ENCODE measurements at regions not wholly inside any gene's neighbourhood (a gene's known extent, or its start where the extent isn't known, plus 50 kb on each side); places are given as distances from the start of the nearest gene placed in this dataset.

DNA sequence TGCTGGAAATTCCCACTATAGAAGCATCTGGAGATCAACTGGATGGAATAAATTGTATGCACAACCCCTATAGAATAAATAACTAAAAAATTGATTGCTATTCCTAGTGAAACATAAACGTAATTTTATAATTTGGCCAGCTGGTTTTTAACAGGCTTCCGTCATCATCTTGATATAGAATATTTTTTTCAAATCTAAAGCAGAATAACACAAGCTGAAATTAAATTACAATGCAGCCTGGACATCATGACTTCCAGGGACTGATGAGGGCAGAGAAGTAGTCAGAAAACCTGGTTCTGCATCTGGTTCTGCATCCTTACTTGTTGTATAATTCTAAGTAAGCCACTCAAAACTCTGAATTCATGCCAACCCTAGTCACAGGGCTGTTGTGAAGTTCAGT, 146.1 kb downstream of the MEX3B start:
- H3K36me3 ChIP-seq (ENCODE audit: control insufficient read depth, insufficient read depth, low read length), result no peaks in the 10 kb centered on the region
- WGBS, 2 experiments (ENCODE audit: insufficient coverage in 2 of 2), result no CpG with 5 or more reads among the region's 2 CpGs
- no peak overlapping the region for H3K4me3 ChIP-seq (ENCODE audit: extremely low read depth, insufficient read depth, low read length, poor library complexity, severe bottlenecking)
- H3K4me1 ChIP-seq (ENCODE audit: control insufficient read depth, insufficient read depth, low read length, poor library complexity, severe bottlenecking), result peaks cover 10% of the 10 kb centered on the region
- no peak overlapping the region for H3K27ac ChIP-seq (ENCODE audit: low read depth, low read length, severe bottlenecking)
- no peaks in the 10 kb centered on the region for H3K9me3 ChIP-seq (ENCODE audit: control insufficient read depth, low read length)

DNA sequence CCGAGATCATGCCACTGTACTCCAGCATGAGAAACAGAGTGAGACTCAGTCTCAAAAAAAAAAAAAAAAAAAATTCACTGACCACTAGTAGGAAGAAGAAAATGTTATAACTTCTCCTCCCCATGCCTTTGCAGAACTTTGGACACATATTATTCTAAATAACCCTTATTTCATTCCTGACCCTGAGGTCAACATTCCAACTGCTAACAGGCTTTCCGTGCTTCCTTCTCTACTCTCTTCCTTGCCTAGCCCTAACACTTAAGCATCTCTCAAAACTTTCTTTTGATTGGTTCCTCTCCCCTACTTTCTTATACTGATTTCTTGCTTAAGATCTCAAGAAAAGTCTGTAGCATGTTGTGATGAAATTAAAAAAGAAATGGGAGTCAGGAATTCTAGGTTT, 146.8 kb downstream of the MEX3B start:
- Histone ChIP-seq H3K4me3 (ENCODE audit: extremely low read depth, insufficient read depth, low read length, poor library complexity, severe bottlenecking) (no peak overlapping the region), H3K36me3 (ENCODE audit: control insufficient read depth, insufficient read depth, low read length) (no peaks in the 10 kb centered on the region), H3K27ac (ENCODE audit: low read depth, low read length, severe bottlenecking) (no peak overlapping the region), H3K4me1 (ENCODE audit: control insufficient read depth, insufficient read depth, low read length, poor library complexity, severe bottlenecking) (peaks cover 10% of the 10 kb centered on the region), H3K9me3 (ENCODE audit: control insufficient read depth, low read length) (no peaks in the 10 kb centered on the region)
- 95 to 100% methylated on average over 1 to 2 of the region's 2 CpGs for WGBS, 2 experiments (ENCODE audit: insufficient coverage in 2 of 2)

DNA sequence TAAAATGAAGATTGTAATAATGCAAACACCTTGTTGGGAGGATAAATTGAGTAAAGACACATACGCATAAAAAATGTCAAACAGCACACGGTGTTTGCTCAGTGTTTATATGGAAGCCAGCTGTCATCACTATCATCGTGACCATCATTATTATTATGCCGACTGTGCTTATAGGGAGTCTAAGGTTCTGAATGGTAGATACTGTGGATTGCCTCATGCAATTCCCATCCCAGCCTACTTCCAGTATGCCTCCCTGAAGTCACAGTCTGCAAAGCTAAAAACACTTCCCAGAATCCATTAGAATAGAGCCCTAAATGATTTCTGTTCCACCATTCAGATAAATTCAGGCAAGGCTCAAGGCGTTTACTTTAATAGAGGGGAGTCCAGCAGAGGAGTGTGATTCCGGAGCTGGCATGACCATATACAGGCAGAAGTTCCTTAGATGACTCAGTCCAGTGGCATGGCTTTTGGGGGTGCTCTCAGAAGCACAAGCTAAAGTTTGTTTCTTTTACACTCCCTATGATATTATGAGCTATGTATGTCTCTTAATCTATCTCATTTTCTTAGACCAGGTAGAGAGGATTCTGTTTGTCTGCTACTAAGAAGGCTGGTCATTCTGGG, 148.7 kb downstream of the MEX3B start:
- no peaks in the 10 kb centered on the region for H3K9me3 ChIP-seq (ENCODE audit: control insufficient read depth, low read length)
- WGBS, 2 experiments (ENCODE audit: insufficient coverage in 2 of 2), result 79 to 93% methylated on average over 2 to 5 of the region's 6 CpGs
- no peak overlapping the region for H3K4me3 ChIP-seq (ENCODE audit: extremely low read depth, insufficient read depth, low read length, poor library complexity, severe bottlenecking)
- peaks cover 10% of the 10 kb centered on the region for H3K4me1 ChIP-seq (ENCODE audit: control insufficient read depth, insufficient read depth, low read length, poor library complexity, severe bottlenecking)
- no peak overlapping the region for H3K27ac ChIP-seq (ENCODE audit: low read depth, low read length, severe bottlenecking)
- H3K36me3 ChIP-seq (ENCODE audit: control insufficient read depth, insufficient read depth, low read length), result no peaks in the 10 kb centered on the region

DNA sequence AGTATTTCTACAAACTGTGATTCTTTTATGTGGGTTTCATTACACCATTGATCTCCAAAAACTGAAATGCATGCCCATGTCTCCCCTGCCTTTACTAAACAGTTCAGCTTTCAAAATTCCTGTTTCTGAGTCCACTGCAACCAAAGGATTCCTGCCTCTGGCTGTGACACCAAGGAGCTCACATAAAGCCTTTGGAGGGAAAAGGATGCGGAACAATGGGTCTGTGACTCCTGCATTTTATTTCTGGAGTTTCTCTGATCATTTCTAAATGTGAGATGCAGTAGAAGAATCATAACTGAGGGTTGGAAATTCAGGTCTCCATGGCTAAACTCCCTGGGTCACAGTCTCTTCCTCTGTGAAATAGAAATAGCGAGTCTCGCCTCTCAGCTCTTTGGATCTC, 149.5 kb downstream of the MEX3B start:
- H3K36me3 ChIP-seq (ENCODE audit: control insufficient read depth, insufficient read depth, low read length), result no peaks in the 10 kb centered on the region
- no peak overlapping the region for H3K4me3 ChIP-seq (ENCODE audit: extremely low read depth, insufficient read depth, low read length, poor library complexity, severe bottlenecking)
- WGBS, 2 experiments (ENCODE audit: insufficient coverage in 2 of 2), result 92% methylated on average over 3 of the region's 3 CpGs; no CpG with 5 or more reads in 1 of the 2 experiments
- H3K9me3 ChIP-seq (ENCODE audit: control insufficient read depth, low read length), result no peaks in the 10 kb centered on the region
- no peak overlapping the region for H3K27ac ChIP-seq (ENCODE audit: low read depth, low read length, severe bottlenecking)
- H3K4me1 ChIP-seq (ENCODE audit: control insufficient read depth, insufficient read depth, low read length, poor library complexity, severe bottlenecking), result peaks cover 10% of the 10 kb centered on the region

DNA sequence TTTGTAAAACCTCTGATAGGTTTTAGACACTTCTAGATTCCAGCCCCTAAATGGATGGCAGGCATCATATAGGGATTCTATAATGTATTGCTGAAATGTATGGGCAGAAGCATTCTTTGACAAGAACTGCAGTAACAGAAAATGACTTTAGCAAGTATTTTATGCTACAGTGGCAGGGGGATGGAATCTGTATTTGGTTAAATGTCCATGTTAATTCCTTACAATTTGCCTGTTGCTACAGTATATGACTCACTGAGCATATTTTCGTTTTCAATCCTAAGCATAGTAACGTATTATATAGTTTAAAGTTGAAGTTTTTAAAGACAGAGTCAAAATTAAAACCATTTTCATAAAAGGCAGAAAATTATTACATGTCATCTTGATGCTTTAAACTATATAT, 150.1 kb downstream of the MEX3B start:
- Histone ChIP-seq H3K9me3 (ENCODE audit: control insufficient read depth, low read length) (no peaks in the 10 kb centered on the region), H3K27ac (ENCODE audit: low read depth, low read length, severe bottlenecking) (no peak overlapping the region), H3K36me3 (ENCODE audit: control insufficient read depth, insufficient read depth, low read length) (no peaks in the 10 kb centered on the region), H3K4me1 (ENCODE audit: control insufficient read depth, insufficient read depth, low read length, poor library complexity, severe bottlenecking) (peaks cover 10% of the 10 kb centered on the region), H3K4me3 (ENCODE audit: extremely low read depth, insufficient read depth, low read length, poor library complexity, severe bottlenecking) (no peak overlapping the region)
- WGBS, 2 experiments (ENCODE audit: insufficient coverage in 2 of 2), result no CpG with 5 or more reads among the region's 2 CpGs

DNA sequence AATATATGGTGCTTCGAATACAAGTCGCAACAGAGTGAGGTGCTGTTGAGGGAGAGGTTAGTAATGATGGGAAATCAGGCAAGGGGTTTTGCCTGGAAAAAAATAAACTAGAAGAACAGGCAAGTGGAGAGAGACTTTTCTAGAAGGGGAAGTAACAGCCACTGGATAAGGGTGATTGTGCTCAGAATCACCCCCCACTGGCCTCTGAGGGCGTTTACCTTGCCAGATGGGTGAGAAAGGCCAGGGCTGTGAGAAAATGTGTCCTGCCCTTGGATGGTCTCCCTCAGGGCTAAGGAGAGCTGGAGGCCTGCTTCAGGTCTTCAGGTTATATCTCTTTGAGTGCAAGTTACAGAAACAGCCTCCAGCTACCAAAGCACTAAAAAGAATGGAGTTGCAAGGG, 151.8 kb downstream of the MEX3B start:
- Histone ChIP-seq H3K4me1 (ENCODE audit: control insufficient read depth, insufficient read depth, low read length, poor library complexity, severe bottlenecking) (peaks cover 10% of the 10 kb centered on the region), H3K4me3 (ENCODE audit: extremely low read depth, insufficient read depth, low read length, poor library complexity, severe bottlenecking) (no peak overlapping the region), H3K36me3 (ENCODE audit: control insufficient read depth, insufficient read depth, low read length) (no peaks in the 10 kb centered on the region), H3K9me3 (ENCODE audit: control insufficient read depth, low read length) (no peaks in the 10 kb centered on the region), H3K27ac (ENCODE audit: low read depth, low read length, severe bottlenecking) (no peak overlapping the region)
- WGBS, 2 experiments (ENCODE audit: insufficient coverage in 2 of 2), result 83 to 94% methylated on average over 2 to 3 of the region's 3 CpGs

DNA sequence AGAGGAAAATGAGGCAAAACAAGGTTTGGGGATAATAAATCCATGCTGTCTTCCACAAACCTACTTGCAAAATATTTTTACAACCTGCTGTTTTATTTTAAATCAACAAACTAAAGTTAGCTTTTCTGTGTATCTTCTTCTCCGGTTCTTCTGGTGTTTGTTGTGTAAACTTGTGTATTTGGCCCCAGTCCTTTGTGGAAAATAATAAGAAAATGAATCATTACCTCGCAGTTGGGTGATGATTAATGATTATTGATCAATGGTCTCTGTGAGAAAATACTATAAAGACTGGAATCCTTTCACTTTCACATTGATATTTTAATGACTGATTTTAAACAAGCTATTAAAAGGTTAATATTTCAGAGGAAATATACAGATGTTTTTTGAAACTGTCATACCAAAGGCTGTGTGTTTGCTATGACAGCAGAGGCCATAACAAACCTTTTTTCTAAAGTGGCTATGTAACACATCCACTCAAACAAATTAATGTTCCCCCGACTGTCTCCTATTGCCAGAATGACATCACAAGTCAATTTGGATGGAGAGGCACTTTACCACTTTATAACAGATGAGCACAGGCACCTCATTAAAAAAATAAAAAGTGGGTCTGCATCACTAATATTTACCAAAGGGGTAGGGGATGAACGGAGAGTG, 152.5 kb downstream of the MEX3B start:
- Histone ChIP-seq H3K9me3 (ENCODE audit: control insufficient read depth, low read length) (no peaks in the 10 kb centered on the region), H3K27ac (ENCODE audit: low read depth, low read length, severe bottlenecking) (no peak overlapping the region), H3K4me3 (ENCODE audit: extremely low read depth, insufficient read depth, low read length, poor library complexity, severe bottlenecking) (no peak overlapping the region), H3K36me3 (ENCODE audit: control insufficient read depth, insufficient read depth, low read length) (no peaks in the 10 kb centered on the region), H3K4me1 (ENCODE audit: control insufficient read depth, insufficient read depth, low read length, poor library complexity, severe bottlenecking) (peaks cover 10% of the 10 kb centered on the region)
- WGBS, 2 experiments (ENCODE audit: insufficient coverage in 2 of 2), result 100% methylated on average over 1 of the region's 4 CpGs

DNA sequence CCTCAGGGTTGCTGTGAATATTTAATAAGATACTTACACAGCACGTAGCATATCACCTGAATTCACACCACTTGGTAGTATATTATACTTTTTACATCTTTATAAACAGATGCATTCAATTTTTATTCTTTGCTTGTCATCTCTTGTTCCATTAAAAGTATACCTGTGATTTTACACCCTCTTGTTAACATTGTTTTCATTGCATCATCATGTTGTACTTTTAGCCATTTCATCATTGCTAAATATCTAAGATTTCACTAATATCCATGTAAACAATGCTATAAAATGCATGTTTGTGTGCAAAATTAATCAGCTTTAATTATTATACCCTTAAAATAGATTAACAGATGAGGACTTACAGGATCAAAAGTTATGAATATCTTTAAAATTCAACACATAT, 155.3 kb downstream of the MEX3B start:
- Histone ChIP-seq H3K36me3 (ENCODE audit: control insufficient read depth, insufficient read depth, low read length) (no peaks in the 10 kb centered on the region), H3K9me3 (ENCODE audit: control insufficient read depth, low read length) (no peaks in the 10 kb centered on the region), H3K4me1 (ENCODE audit: control insufficient read depth, insufficient read depth, low read length, poor library complexity, severe bottlenecking) (no peaks in the 10 kb centered on the region), H3K4me3 (ENCODE audit: extremely low read depth, insufficient read depth, low read length, poor library complexity, severe bottlenecking) (no peak overlapping the region), H3K27ac (ENCODE audit: low read depth, low read length, severe bottlenecking) (no peak overlapping the region)
- no CpG with 5 or more reads among the region's 1 CpG for WGBS, 2 experiments (ENCODE audit: insufficient coverage in 2 of 2)

DNA sequence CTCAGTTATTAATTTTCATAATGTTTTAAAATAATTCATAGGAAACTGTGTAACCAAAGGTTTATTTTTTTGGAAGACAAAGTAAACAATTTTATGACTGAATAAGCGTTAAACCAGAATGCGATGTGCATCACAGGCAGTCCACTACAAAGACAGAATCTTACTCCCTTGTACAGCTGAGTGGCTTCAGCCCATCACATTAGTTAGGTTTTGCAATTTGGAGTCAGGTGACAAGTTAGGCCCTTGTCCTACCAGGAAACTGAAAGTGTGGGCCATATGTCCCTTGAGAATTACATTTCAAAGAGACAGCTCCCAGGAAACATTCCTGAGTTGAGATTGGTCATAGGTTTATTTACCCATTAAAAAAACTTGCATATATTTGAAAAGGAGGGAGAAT, 156.3 kb downstream of the MEX3B start:
- 100% methylated on average over 2 of the region's 2 CpGs; no CpG with 5 or more reads in 1 of the 2 experiments for WGBS, 2 experiments (ENCODE audit: insufficient coverage in 2 of 2)

DNA sequence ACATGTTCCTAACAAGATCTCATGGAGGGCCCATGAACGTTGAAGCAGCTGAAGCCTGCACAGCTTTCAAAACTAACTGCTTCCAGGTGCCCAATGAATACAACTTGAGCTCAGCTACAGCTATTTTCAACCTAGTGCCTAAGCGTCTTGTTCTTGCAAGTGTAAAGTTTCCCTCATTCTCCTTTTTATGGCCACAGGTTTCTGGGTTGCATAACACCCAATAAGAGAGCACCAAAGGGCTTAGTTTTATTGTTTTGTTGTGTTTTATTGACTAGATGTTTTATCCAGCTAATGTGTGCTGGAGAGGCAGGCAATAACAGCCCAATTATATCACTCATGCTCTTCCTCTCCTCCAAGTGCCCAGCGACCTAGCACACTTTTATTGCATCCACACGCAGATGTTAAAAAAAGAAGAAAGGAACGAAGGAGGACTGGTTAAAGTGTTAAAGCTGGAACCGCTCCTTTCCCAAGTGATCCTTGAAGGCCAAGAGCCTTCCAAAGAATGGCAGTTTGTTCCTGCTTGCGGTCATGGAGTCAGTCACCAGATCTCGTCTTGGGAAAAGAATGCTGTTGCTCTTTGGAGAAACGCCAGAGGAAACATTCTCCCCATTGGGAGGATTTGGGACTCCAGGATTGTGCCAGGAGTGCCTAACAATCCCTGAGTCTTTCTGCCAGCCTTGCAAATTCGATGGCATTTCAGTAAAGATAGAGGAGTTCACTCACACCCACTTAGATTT, 156.9 kb downstream of the MEX3B start:
- H3K27ac ChIP-seq (ENCODE audit: low read depth, low read length, severe bottlenecking), result no peak overlapping the region
- no peaks in the 10 kb centered on the region for H3K4me1 ChIP-seq (ENCODE audit: control insufficient read depth, insufficient read depth, low read length, poor library complexity, severe bottlenecking)
- H3K9me3 ChIP-seq (ENCODE audit: control insufficient read depth, low read length), result no peaks in the 10 kb centered on the region
- no peak overlapping the region for H3K4me3 ChIP-seq (ENCODE audit: extremely low read depth, insufficient read depth, low read length, poor library complexity, severe bottlenecking)
- 82 to 94% methylated on average over 7 of the region's 10 CpGs for WGBS, 2 experiments (ENCODE audit: insufficient coverage in 2 of 2)
- H3K36me3 ChIP-seq (ENCODE audit: control insufficient read depth, insufficient read depth, low read length), result no peaks in the 10 kb centered on the region

More for the DNA sequence above, 156.3 kb downstream of the MEX3B start:
- no peaks in the 10 kb centered on the region for H3K9me3 ChIP-seq (ENCODE audit: control insufficient read depth, low read length)
- H3K27ac ChIP-seq (ENCODE audit: low read depth, low read length, severe bottlenecking), result no peak overlapping the region
- no peak overlapping the region for H3K4me3 ChIP-seq (ENCODE audit: extremely low read depth, insufficient read depth, low read length, poor library complexity, severe bottlenecking)
- no peaks in the 10 kb centered on the region for H3K36me3 ChIP-seq (ENCODE audit: control insufficient read depth, insufficient read depth, low read length)
- no peaks in the 10 kb centered on the region for H3K4me1 ChIP-seq (ENCODE audit: control insufficient read depth, insufficient read depth, low read length, poor library complexity, severe bottlenecking)

DNA sequence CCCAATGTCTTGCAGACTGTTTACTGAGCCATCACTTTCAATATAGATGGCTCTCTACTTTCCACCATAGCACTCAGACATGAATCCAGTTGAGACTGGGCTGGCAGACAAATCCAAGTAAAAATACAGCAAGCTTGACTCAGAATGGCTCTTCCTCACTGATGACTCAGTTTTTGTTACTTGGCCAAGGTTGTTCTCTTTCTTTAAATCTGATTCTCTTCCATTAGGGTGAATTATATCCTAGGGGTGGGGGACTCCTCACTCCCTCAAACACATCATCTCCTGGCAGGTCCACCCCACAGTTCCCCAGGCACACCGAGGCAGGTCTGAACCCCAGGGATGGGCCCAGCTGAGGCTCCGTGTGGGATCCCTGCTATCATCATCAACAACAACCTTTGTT, 157.9 kb downstream of the MEX3B start:
- no peak overlapping the region for H3K4me3 ChIP-seq (ENCODE audit: extremely low read depth, insufficient read depth, low read length, poor library complexity, severe bottlenecking)
- H3K9me3 ChIP-seq (ENCODE audit: control insufficient read depth, low read length), result no peaks in the 10 kb centered on the region
- no peaks in the 10 kb centered on the region for H3K4me1 ChIP-seq (ENCODE audit: control insufficient read depth, insufficient read depth, low read length, poor library complexity, severe bottlenecking)
- no CpG with 5 or more reads among the region's 2 CpGs for WGBS, 2 experiments (ENCODE audit: insufficient coverage in 2 of 2)
- no peaks in the 10 kb centered on the region for H3K36me3 ChIP-seq (ENCODE audit: control insufficient read depth, insufficient read depth, low read length)
- H3K27ac ChIP-seq (ENCODE audit: low read depth, low read length, severe bottlenecking), result no peak overlapping the region
